ENCODE measurements at regions not wholly inside any gene's neighbourhood (a gene's known extent, or its start where the extent isn't known, plus 50 kb on each side); places are given as distances from the start of the nearest gene placed in this dataset.

GRCh38 chr14:88998027-88998426 is 173.6 kb downstream of the TTC8 start:
- TF ChIP-seq, protein P1, sequence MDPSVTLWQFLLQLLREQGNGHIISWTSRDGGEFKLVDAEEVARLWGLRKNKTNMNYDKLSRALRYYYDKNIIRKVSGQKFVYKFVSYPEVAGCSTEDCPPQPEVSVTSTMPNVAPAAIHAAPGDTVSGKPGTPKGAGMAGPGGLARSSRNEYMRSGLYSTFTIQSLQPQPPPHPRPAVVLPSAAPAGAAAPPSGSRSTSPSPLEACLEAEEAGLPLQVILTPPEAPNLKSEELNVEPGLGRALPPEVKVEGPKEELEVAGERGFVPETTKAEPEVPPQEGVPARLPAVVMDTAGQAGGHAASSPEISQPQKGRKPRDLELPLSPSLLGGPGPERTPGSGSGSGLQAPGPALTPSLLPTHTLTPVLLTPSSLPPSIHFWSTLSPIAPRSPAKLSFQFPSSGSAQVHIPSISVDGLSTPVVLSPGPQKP (IDR thresholded peaks at IDR 0.05; ENCODE audit: low read depth, low read length) = no peak
- TF ChIP-seq RCOR1 (conservative IDR thresholded peaks at IDR 0.05; ENCODE audit: low read depth, low read length) = no peak
- TF ChIP-seq POLR2AphosphoS2 (IDR thresholded peaks at IDR 0.05; ENCODE audit: low read depth, low read length) = no peak
